H9 (cell line): ENCODE measurements at regions not wholly inside any gene's neighbourhood (a gene's known extent, or its start where the extent isn't known, plus 50 kb on each side); places are given as distances from the start of the nearest gene placed in this dataset.

ENCODE experiments used
- DNase-seq: peaks from one replicate; pipeline ENCODE4 v3.0.0-alpha.2; 2017
- H2AFZ ChIP-seq: one replicate; pipeline ENCODE4 v1.6.1; 2013; ENCODE audit warnings: mild to moderate bottlenecking, low read length, control low read depth, moderate library complexity
- H2AK5ac ChIP-seq: 2 replicates; pipeline ENCODE4 v1.6.1; 2013; ENCODE audit warnings: low read length, control low read depth, mixed read lengths; ENCODE audit not compliant: insufficient read length
- H2BK120ac ChIP-seq: one replicate; pipeline ENCODE4 v1.6.1; 2013; ENCODE audit warnings: low read depth, mild to moderate bottlenecking, low read length, control low read depth, inconsistent platforms; ENCODE audit not compliant: poor library complexity, severe bottlenecking
- H2BK12ac ChIP-seq: 2 replicates; pipeline ENCODE4 v1.6.1; 2013; ENCODE audit warnings: low read length, control low read depth, mixed read lengths, low read depth; ENCODE audit not compliant: insufficient read length
- H2BK15ac ChIP-seq: 2 replicates; pipeline ENCODE4 v1.6.1; 2013; ENCODE audit warnings: low read depth, low read length, control low read depth
- H2BK20ac ChIP-seq: one replicate; pipeline ENCODE4 v1.6.1; 2013; ENCODE audit warnings: low read depth, mild to moderate bottlenecking, low read length, control low read depth, inconsistent platforms; ENCODE audit not compliant: poor library complexity, severe bottlenecking
- H2BK5ac ChIP-seq: 2 replicates; pipeline ENCODE4 v1.6.1; 2013; ENCODE audit warnings: low read length, control low read depth, mixed read lengths; ENCODE audit not compliant: insufficient read length
- H3K14ac ChIP-seq: 2 replicates; pipeline ENCODE4 v1.6.1; 2013; ENCODE audit warnings: low read length, control low read depth; ENCODE audit not compliant: insufficient read depth
- H3K18ac ChIP-seq: 2 replicates; pipeline ENCODE4 v1.6.1; 2013; ENCODE audit warnings: low read depth, mild to moderate bottlenecking, mixed read lengths, low read length, control low read depth; ENCODE audit not compliant: insufficient read length
- H3K23ac ChIP-seq: 2 replicates; pipeline ENCODE4 v1.6.1; 2013; ENCODE audit warnings: low read length, control low read depth, mixed read lengths, low read depth; ENCODE audit not compliant: insufficient read length
- H3K23me2 ChIP-seq: 2 replicates; pipeline ENCODE4 v1.6.1; 2013; ENCODE audit warnings: low read depth, mild to moderate bottlenecking, mixed read lengths, low read length, control low read depth; ENCODE audit not compliant: insufficient read length, poor library complexity, severe bottlenecking
- H3K27ac ChIP-seq: 2 replicates; pipeline ENCODE4 v1.5.1; 2013; ENCODE audit warnings: low read length, control low read depth, mixed read lengths, low read depth; ENCODE audit not compliant: insufficient read length
- H3K27me3 ChIP-seq: 2 replicates; pipeline ENCODE4 v1.6.1; 2013; ENCODE audit warnings: low read length, control low read depth, inconsistent platforms; ENCODE audit not compliant: insufficient read depth
- H3K4ac ChIP-seq: 2 replicates; pipeline ENCODE4 v1.6.1; 2013; ENCODE audit warnings: low read depth, mild to moderate bottlenecking, control low read depth, inconsistent platforms, low read length, moderate library complexity
- H3K4me1 ChIP-seq: 2 replicates; pipeline ENCODE4 v1.6.1; 2013; ENCODE audit warnings: low read length, control low read depth, inconsistent platforms; ENCODE audit not compliant: insufficient read depth
- H3K4me2 ChIP-seq: 2 replicates; pipeline ENCODE4 v1.6.1; 2013; ENCODE audit warnings: low read length, control low read depth, mixed read lengths; ENCODE audit not compliant: insufficient read length, insufficient read depth
- H3K56ac ChIP-seq: 2 replicates; pipeline ENCODE4 v1.6.1; 2013; ENCODE audit warnings: low read depth, mild to moderate bottlenecking, mixed read lengths, low read length, control low read depth; ENCODE audit not compliant: insufficient read length
- H3K79me1 ChIP-seq: 2 replicates; pipeline ENCODE4 v1.6.1; 2013; ENCODE audit warnings: low read depth, mild to moderate bottlenecking, moderate library complexity, low read length, control low read depth, inconsistent platforms; ENCODE audit not compliant: insufficient read depth, poor library complexity, severe bottlenecking
- H3K79me2 ChIP-seq: 2 replicates; pipeline ENCODE4 v1.6.1; 2013; ENCODE audit warnings: low read length, control low read depth, inconsistent platforms; ENCODE audit not compliant: insufficient read depth
- H3K9ac ChIP-seq: 2 replicates; pipeline ENCODE4 v1.6.1; 2013; ENCODE audit warnings: low read length, control low read depth, mixed read lengths; ENCODE audit not compliant: insufficient read length; ENCODE audit errors: extremely low read depth
- H3K9me3 ChIP-seq: one replicate; pipeline ENCODE4 v1.6.1; 2013; ENCODE audit warnings: low read depth, low read length, inconsistent platforms; ENCODE audit not compliant: control insufficient read depth
- H3T11ph ChIP-seq: one replicate; pipeline ENCODE4 v1.6.1; 2013; ENCODE audit warnings: mild to moderate bottlenecking, low read length, control low read depth, inconsistent platforms
- H4K20me1 ChIP-seq: one replicate; pipeline ENCODE4 v1.6.1; 2013; ENCODE audit not compliant: control insufficient read depth, insufficient read length, insufficient read depth
- H4K5ac ChIP-seq: 2 replicates; pipeline ENCODE4 v1.6.1; 2013; ENCODE audit warnings: low read depth, mild to moderate bottlenecking, mixed read lengths, low read length, control low read depth; ENCODE audit not compliant: insufficient read length
- H4K8ac ChIP-seq: replicated peaks from 2 replicates; pipeline ENCODE4 v1.6.1; 2013; ENCODE audit warnings: low read length, control low read depth, mixed read lengths, low read depth; ENCODE audit not compliant: insufficient read length
- H4K91ac ChIP-seq: 2 replicates; pipeline ENCODE4 v1.6.1; 2013; ENCODE audit warnings: low read depth, mild to moderate bottlenecking, moderate library complexity, mixed read lengths, low read length, control low read depth; ENCODE audit not compliant: insufficient read length
- H3K27ac Mint-ChIP-seq, 3 experiments: 2 replicates in 2 of 3; 3 replicates in 1 of 3; pipeline ENCODE4 v1.8.0; 2020 to 2021; ENCODE audit warnings: mixed read lengths in 3 of 3, mild to moderate bottlenecking in 1 of 3, moderate library complexity in 1 of 3
- H3K27me3 Mint-ChIP-seq: 2 replicates; pipeline ENCODE4 v1.8.0; 2021; ENCODE audit warnings: low read depth, mild to moderate bottlenecking, moderate library complexity, mixed read lengths
- H3K36me3 Mint-ChIP-seq, 3 experiments: 2 replicates in 2 of 3; 3 replicates in 1 of 3; pipeline ENCODE4 v1.8.0; 2020 to 2021; ENCODE audit warnings: low read depth in 3 of 3, mixed read lengths in 3 of 3; ENCODE audit not compliant: insufficient read depth in 1 of 3
- H3K4me1 Mint-ChIP-seq, 2 experiments: 2 replicates each; pipeline ENCODE4 v1.8.0; 2020; ENCODE audit warnings: mixed read lengths in 2 of 2
- H3K4me3 Mint-ChIP-seq, 2 experiments: 2 replicates in 1 of 2; 3 replicates in 1 of 2; pipeline ENCODE4 v1.8.0; 2020 to 2021; ENCODE audit warnings: mild to moderate bottlenecking in 2 of 2, mixed read lengths in 2 of 2, moderate library complexity in 1 of 2
- H3K9me3 Mint-ChIP-seq, 2 experiments: 2 replicates in 1 of 2; 3 replicates in 1 of 2; pipeline ENCODE4 v1.8.0; 2020; ENCODE audit warnings: mild to moderate bottlenecking in 2 of 2, mixed read lengths in 2 of 2, moderate library complexity in 1 of 2
- CTCF ChIP-seq: fragments of 200-600 bp; sonication (generic); conservative IDR thresholded peaks from 3 replicates; pipeline ENCODE4 v1.8.0; 2021; ENCODE audit warnings: antibody characterized with exemption, mild to moderate bottlenecking
- WGBS: extraction: QIAGEN DNeasy Blood & Tissue Kit; methylation state at CpG from one replicate; pipeline ENCODE4 v1.1.7; 2013; ENCODE audit warnings: missing lambda C conversion rate, low lambda C conversion rate, mixed read lengths; ENCODE audit not compliant: insufficient read length; ENCODE audit errors: extremely low coverage; 5-methylcytosine and 5-hydroxymethylcytosine counted together

GRCh38 chr3:174749143-174749542 is 110.0 kb upstream of the NAALADL2 start:
- no peak overlapping the region for H3K18ac ChIP-seq
- no peak overlapping the region for H3K4me2 ChIP-seq
- H2BK12ac ChIP-seq, result no peak overlapping the region
- no peak overlapping the region for H4K91ac ChIP-seq
- no peaks in the 10 kb centered on the region for H3K23me2 ChIP-seq
- no peak for DNase-seq
- TF ChIP-seq CTCF, result no peak
- peaks cover 0 to 13% (median 6%) of the 10 kb centered on the region in 3 experiments; a peak in 5 of 7 replicates for H3K36me3 Mint-ChIP-seq
- H3K79me1 ChIP-seq, result no peaks in the 10 kb centered on the region
- no peak overlapping the region for H2BK5ac ChIP-seq
- no CpG with 5 or more reads among the region's 2 CpGs for WGBS
- H4K8ac ChIP-seq, result no peak overlapping the region
- no peak overlapping the region for H2AFZ ChIP-seq
- H3K9me3 ChIP-seq, result no peaks in the 10 kb centered on the region
- H2BK120ac ChIP-seq, result no peak overlapping the region
- H3K27me3 Mint-ChIP-seq, result no peaks in the 10 kb centered on the region
- H3K4me1 ChIP-seq, result no peaks in the 10 kb centered on the region
- H3K79me2 ChIP-seq, result no peaks in the 10 kb centered on the region
- no peaks in the 10 kb centered on the region for H4K20me1 ChIP-seq
- no peak overlapping the region for H3K9ac ChIP-seq
- H3K4me1 Mint-ChIP-seq, result no peaks in the 10 kb centered on the region
- H3K9me3 Mint-ChIP-seq, result peaks cover 10 to 13% of the 10 kb centered on the region in 2 experiments; a peak in 4 of 5 replicates
- no peak overlapping the region for H2AK5ac ChIP-seq
- no peak overlapping the region for H3K27ac Mint-ChIP-seq
- H2BK20ac ChIP-seq, result no peak overlapping the region
- no peak overlapping the region for H3K27ac ChIP-seq
- no peak overlapping the region for H3K14ac ChIP-seq
- H3T11ph ChIP-seq, result no peak overlapping the region
- H2BK15ac ChIP-seq, result no peak overlapping the region
- H3K4ac ChIP-seq, result no peak overlapping the region
- H3K23ac ChIP-seq, result no peak overlapping the region
- H3K27me3 ChIP-seq, result no peaks in the 10 kb centered on the region
- no peak overlapping the region for H3K4me3 Mint-ChIP-seq
- no peak overlapping the region for H4K5ac ChIP-seq
- no peak overlapping the region for H3K56ac ChIP-seq
